ENCODE measurements at regions not wholly inside any gene's neighbourhood (a gene's known extent, or its start where the extent isn't known, plus 50 kb on each side); places are given as distances from the start of the nearest gene placed in this dataset.

DNA sequence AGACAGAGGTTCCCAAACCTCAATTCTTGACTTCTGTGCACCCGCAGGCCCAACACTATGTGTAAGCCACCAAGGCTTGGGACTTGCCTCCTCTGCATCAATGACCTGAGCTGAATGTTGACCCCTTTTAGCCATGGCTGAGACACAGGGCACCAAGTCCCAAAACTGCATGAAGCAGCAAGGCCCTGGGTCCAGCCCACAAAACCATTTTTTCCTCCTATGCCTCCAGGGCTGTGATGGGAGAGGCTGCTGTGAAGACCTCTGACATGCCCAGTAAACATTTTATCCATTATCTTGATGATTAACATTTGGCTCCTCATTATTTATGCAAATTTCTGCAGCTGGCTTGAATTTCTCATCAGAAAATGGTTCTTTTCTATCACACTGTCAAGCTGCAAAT is 85.4 kb downstream of the ITM2A start:
- TF ChIP-seq, protein P1, sequence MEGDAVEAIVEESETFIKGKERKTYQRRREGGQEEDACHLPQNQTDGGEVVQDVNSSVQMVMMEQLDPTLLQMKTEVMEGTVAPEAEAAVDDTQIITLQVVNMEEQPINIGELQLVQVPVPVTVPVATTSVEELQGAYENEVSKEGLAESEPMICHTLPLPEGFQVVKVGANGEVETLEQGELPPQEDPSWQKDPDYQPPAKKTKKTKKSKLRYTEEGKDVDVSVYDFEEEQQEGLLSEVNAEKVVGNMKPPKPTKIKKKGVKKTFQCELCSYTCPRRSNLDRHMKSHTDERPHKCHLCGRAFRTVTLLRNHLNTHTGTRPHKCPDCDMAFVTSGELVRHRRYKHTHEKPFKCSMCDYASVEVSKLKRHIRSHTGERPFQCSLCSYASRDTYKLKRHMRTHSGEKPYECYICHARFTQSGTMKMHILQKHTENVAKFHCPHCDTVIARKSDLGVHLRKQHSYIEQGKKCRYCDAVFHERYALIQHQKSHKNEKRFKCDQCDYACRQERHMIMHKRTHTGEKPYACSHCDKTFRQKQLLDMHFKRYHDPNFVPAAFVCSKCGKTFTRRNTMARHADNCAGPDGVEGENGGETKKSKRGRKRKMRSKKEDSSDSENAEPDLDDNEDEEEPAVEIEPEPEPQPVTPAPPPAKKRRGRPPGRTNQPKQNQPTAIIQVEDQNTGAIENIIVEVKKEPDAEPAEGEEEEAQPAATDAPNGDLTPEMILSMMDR (conservative IDR thresholded peaks at IDR 0.05; ENCODE audit: low read length), result no peak
- TF ChIP-seq EZH2phosphoT487 (IDR thresholded peaks at IDR 0.05; ENCODE audit: borderline replicate concordance, low read depth, low read length), result no peak
